A549 (cell line): ENCODE measurements at regions not wholly inside any gene's neighbourhood (a gene's known extent, or its start where the extent isn't known, plus 50 kb on each side); places are given as distances from the start of the nearest gene placed in this dataset.

ENCODE experiments used
- CHD2 ChIP-seq: fragments of 150-350 bp; IDR thresholded peaks from 2 replicates; pipeline ENCODE4 v1.6.1; 2014; ENCODE audit warnings: low read length; ENCODE audit not compliant: partially characterized antibody
- RAD21 ChIP-seq, 2 experiments: fragments of >200 bp in 1 of 2; sonication (Bioruptor Twin) in 1 of 2; formaldehyde crosslinking in 1 of 2; IDR thresholded peaks in 1 of 2; conservative IDR thresholded peaks in 1 of 2; 2 replicates in 1 of 2; 3 replicates in 1 of 2; pipeline ENCODE4 v1.6.1; 2012 to 2018; ENCODE audit warnings: inconsistent platforms in 1 of 2
- RFX5 ChIP-seq: fragments of 450-650 bp; IDR thresholded peaks from 2 replicates; pipeline ENCODE4 v1.7.1; 2014; ENCODE audit warnings: antibody characterized with exemption, mild to moderate bottlenecking, moderate library complexity
- TF ChIP-seq, protein P1 (sequence below): fragments of 450-650 bp; IDR thresholded peaks from 2 replicates; pipeline ENCODE4 v1.6.1; 2014; ENCODE audit warnings: antibody characterized with exemption

DNA sequence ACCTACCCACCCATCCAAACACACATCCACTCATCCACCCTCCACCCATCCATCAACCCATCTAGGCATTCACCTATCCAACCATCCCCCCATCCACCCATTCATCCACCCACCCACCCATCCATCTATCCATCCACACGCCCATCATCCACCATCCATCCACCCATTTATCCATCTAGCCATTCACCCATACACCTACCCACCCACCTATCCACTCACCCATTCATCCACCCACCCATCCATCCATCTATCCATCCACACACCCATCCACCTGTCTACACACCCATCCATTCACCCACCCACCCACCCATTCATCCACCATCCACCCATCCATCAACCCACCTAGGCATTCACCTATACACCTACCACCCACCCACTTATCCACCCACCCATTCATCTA lies 72.6 kb upstream of the GALNT9 start:
- TF ChIP-seq, protein P1, sequence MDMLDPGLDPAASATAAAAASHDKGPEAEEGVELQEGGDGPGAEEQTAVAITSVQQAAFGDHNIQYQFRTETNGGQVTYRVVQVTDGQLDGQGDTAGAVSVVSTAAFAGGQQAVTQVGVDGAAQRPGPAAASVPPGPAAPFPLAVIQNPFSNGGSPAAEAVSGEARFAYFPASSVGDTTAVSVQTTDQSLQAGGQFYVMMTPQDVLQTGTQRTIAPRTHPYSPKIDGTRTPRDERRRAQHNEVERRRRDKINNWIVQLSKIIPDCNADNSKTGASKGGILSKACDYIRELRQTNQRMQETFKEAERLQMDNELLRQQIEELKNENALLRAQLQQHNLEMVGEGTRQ = no peak
- no peak for TF ChIP-seq CHD2
- no peak for TF ChIP-seq RAD21 (conservative IDR thresholded peaks at IDR 0.05 in 1 of 2, IDR thresholded peaks at IDR 0.05 in 1 of 2)
- TF ChIP-seq RFX5 = no peak
